ENCODE measurements at regions not wholly inside any gene's neighbourhood (a gene's known extent, or its start where the extent isn't known, plus 50 kb on each side); places are given as distances from the start of the nearest gene placed in this dataset.
"Not testable (repeated sequence)": the region's sequence is repeated elsewhere in the genome, so short reads cannot be mapped to it uniquely, and the experiment has no call there.

DNA sequence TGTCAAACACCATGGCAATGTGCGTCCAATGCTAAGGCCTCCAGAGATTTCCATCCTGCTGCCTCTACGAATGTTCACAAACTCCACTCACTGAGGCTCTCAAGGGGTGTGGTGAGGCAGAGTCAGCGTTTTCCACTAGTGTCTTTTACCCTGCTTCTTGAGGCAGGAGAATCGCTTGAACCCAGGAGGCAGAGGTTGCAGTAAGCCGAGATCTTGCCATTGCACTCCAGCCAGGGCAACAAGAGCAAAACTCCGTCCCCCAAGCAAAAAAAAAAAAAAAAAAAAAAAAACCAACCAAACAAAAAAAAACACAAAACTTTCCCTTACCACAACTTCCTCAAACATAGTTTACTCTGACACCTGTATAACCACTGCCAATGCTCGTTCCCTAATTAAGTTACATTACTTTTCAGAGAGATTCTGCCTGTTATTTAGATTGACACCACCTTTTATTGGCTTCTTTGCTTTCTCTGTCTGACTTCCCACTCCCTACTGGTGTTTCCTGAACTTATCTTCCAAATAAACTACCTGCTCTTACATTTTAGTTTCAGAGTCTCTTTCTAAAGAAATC lies 102.1 kb upstream of the ZNF746 start:
- DNase-seq = no peak

DNA sequence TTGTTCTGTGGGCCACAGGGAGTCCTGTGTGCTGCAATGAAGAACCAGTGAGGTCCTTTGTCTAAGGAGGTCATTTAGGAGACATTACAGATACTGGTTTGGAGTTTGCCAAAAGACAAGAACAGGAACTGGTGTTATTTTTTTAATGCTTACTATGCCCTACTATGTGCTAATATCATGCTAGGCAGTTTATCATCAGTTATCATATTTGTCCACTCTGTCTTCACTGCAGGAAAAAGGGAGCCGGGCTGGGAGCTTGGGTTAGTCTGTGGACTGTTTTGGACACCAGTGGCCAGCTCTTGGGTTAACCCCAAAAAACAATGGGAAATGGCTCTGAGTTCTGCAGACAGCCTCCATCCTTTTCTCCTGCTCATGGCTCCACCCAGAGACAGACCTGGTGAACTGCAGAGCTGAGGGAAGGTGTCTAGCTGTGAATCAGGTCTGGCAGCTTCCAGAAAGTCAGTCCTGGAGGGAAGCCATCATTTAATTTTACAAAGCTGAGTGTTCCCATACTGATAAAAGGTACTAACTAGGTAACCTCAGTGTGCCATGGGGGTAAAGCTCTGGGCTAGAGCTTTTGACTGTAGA lies 101.2 kb upstream of the ZNF746 start:
- no peak for DNase-seq

DNA sequence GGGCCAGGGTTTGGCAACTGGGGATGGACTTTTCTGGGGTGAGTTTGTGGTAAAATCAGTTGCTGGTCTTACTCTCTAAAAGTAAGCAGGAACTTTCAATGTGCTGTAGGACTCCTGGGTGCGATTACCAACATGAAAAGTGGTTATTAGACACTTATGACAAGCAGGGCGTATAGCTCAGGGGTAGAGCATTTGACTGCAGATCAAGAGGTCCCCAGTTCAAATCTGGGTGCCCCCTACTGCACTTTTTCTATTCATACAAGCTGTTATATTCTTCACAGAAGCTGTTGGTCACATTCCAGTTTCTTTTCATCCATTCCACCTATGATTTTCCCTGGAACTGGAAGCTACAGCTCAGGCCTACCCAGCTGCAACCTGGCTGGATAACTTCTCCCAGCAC lies 100.2 kb upstream of the ZNF746 start:
- not testable (repeated sequence) for DNase-seq

DNA sequence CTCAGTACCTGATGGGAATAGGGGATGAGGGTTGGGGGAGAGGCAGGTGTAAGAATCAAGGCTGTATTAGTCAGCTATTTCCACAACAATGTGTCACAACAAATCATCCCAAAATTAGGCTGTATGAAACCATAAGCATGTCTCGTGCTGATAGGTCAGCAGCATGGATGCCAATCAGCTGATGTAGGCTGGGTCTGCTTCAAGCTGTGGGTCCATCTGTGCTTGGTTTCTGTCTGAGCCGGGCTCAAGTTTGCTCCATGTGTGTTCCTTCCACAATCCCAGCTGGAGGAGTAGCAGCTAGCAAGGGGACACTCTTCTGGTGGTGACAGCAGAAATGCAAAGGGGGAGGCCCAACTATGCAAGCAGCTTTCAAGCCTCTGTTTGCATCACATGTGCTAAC lies 97.9 kb upstream of the ZNF746 start:
- no peak for DNase-seq

DNA sequence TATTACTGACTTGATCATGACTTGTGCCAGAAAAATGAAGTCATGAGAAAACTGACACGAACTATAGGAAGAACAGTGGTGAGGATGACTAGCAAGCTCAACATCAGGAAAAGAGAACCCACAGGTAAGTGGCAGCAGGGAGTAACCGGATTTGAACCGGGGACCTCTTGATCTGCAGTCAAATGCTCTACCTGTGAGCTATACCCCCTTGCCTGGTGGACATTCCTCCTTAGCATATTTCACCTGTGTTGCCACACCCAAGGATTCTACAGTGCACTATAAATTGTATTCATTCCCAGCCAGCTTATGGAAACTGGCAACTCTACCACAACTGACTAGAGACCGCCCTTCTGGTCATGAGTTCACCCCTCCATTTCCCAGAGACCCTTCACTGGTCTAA lies 97.5 kb upstream of the ZNF746 start:
- DNase-seq = no peak

DNA sequence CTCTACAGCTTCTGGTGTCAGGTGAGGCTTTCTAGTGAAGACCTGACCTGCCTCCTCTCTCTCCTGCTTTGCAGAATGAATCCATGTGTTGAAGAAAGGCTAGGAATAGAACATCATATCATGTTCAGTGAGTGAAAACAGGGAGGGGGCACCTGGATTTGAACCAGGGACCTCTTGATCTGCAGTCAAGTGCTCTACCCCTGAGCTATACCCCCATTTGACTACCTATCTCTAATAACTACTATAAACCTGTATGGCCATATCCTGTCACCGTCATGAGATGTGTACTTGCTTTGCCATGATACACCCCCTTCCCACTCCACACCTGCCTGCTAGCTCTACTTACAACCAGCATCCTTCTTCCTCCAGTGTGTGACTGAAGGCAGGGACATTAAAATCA lies 91.3 kb upstream of the ZNF746 start:
- no peak for DNase-seq

DNA sequence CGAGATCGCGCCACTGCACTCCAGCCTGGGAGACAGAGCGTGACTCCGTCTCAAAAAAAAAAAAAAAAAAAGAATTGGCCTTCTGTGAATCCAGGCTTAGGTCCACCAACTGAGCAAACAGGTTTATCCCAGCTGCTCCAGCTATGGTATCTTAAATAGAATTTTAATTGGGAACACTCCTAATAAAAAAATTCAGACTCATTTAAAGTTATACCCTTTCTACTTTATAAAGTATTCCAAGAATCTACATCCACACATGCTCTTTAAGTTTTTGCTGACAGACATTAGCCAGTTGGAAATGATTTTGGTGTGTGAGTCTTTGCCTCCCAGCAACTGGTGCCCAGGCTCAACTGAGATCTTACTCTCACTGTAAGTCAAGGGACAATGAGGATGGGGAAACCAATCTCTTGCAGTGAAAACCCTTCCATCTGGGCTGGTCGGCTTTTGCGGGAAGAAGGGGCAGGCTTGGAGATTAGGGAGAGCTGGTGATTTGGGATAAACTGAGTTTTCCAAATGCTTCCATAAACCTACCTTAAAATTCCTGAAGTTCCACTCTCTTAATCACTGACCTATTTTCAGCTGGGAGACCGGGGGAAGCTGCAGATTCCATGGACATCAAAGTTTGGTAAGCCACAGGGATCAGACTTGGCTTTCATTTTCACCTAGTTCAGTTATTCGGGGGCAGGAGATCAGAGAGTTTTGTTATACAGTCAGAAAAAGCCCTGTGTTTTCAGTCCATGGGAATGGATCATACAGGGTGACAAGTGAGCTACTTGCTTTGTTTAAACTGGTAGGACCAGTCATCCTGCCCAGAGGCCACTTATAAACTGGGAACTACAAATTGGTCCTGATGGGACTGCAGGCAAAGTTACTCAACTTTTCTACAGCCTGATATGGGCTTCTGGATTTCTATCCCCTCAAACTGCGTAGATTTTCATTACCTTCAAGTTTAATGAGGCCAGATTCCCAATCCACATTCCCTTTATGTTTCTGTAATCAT lies 89.3 kb upstream of the ZNF746 start:
- no peak for DNase-seq

DNA sequence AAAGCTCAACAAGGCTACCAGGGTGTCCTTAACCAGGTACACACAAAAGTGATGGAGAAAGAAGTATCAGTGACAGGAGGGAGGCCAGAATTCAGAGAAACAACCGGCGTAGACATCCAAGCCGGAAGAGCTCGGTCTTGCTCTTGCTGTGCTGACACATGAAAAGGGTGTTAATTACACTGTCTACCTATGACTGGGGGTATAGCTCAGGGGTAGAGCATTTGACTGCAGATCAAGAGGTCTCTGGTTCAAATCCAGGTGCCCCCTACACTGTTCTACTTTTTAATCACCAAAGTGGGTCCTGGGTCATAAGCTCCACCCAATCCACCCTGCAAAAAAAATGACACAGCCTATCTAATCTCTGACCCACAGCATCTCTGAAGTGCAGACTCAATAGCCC lies 86.9 kb upstream of the ZNF746 start:
- no peak for DNase-seq

DNA sequence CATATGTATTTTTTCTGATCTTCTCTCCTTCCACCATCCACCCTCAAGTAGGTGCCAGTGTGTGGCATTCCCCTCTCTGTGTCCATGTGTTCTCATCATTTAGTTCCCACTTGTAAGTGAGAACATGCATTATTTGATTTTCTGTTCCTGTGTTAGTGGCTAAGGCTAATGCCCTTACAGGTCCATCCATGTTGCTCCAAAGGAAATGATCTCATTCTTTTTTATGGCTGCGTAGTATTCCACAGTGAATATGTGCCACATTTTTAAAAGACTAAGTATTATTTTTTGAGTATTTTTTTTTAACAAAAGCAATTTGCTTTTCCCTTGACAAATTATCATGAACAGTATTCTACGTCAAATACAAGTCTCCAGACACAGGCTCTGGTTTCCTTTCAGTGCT lies 86.4 kb upstream of the ZNF746 start:
- no peak for DNase-seq

DNA sequence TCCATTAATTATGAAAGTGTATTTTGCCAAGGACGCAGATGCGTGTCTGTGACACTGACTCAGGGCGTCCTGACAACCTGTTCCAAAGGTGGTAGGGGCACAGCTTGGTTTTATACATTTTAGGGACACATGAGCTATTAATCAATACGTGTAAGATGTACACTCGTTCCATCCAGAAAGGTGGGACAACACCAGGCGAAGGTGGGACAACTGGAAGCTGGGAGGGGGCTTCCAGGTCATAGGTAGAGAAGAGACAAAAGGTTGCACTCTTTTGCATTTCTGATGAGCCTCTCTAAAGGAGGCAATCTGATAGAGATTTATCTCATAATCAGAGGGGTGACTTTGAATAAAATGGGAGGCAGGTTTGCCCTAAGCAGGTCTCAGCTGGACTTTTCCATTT lies 82.7 kb upstream of the ZNF746 start:
- no peak for DNase-seq

DNA sequence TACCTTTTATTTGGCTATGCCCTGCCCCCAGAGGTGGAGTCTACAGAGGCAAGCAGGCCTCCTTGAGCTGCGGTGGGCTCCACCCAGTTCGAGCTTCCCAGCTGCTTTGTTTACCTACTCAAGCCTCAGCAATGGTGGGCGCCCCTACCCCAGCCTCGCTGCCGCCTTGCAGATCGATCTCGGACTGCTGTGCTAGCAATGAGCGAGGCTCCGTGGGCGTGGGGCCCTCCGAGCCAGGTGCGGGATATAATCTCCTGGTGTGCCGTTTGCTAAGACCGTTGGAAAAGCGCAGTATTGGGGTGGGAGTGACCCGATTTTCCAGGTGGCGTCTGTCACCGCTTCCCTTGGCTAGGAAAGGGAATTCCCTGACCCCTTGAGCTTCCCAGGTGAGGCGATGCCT lies 81.8 kb upstream of the ZNF746 start:
- not testable (repeated sequence) for DNase-seq

DNA sequence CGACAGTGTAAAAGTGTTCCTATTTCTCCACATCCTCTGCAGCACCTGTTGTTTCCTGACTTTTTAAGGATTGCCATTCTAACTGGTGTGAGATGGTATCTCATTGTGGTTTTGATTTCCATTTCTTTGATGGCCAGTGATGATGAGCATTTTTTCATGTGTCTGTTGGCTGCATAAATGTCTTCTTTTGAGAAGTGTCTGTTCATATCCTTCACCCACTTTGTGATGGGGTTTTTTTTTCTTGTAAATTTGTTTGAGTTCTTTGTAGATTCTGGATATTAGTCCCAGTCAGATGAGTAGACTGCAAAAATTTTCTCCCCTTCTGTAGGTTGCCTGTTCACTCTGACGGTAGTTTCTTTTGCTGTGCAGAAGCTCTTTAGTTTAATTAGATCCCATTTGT lies 76.8 kb upstream of the ZNF746 start:
- DNase-seq = not testable (repeated sequence)

DNA sequence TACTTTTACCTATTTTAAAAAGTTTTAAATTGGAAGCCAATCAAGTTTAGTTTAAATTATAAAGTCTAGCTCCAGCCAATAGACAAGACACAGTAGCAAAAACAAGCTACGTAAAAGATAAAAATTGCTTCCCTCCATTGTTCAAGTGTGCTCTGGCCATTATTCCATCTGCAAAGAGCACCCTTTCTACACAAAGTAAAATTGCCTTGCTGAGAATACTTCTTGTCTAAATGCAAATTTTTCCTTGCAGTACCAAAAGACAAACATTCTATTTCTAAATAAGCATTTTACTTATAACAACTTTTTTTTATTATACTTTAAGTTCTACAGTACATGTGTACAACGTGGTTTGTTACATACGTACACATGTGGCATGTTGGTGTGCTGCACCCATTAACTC lies 75.9 kb upstream of the ZNF746 start:
- no peak for DNase-seq

DNA sequence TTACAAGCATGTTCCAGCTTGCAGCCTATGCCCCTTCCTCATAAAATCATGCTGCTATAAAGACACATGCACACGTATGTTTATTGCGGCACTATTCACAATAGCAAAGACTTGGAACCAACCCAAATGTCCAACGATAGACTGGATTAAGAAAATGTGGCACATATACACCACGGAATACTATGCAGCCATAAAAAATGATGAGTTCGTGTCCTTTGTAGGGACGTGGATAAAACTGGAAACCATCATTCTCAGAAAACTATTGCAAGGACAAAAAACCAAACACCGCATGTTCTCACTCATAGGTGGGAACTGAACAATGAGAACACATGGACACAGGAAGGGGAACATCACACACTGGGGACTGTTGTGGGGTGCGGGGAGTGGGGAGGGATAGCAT lies 75.3 kb upstream of the ZNF746 start:
- DNase-seq = not testable (repeated sequence)

DNA sequence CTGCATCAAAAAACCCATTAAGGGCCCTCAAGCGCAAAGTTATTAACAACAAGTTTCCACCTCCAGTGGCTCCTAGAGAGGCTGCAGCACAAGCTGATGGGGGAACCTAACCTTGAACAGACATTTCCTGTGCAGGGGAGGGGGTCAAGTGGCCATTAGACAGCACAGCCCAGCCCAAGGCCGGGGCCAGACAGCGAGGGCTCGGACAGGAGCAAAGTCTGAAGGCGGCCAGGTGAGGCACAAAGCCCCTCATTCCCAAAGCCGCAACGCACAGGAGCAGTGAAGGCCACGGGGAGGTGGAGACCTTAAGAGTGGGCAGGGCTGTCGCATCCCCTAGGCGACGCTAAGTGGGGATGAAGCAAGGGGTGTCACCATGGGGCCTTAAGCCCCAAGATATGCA lies 73.2 kb upstream of the ZNF746 start:
- no peak for DNase-seq

DNA sequence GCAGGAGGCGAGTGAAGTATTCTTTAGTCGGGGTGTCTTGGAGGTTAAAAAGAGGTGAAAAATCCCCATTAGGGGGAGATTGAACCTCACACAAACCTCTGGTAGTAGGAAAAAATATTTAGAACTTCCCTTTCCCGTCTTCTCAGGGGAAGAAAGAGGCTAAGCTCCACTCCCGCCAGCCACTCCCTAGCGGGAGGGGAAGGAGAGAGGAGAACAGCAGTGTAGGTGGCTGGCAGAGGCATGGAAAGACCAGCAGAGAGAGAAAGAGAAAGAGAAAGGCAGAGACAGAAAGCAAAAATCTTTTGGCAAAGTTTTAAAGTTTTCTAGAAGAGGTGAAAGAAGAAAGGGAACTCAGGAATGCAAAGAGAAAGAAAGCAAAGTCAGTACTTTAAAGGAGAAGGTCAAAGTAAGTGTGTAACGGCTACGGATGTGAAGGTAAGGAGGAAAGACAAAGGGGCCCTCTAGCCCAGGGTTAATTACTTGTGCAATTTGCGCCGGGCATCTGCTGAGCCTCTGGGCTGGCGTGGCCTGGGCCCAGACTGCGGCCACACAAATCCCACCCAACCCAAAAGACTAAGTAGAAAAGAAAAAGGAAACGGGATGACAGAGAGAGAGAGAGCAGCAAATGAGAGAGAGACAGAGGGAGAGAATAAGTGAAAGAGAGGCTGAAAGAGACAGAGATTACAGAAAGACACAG lies 72.3 kb upstream of the ZNF746 start:
- no peak for DNase-seq

DNA sequence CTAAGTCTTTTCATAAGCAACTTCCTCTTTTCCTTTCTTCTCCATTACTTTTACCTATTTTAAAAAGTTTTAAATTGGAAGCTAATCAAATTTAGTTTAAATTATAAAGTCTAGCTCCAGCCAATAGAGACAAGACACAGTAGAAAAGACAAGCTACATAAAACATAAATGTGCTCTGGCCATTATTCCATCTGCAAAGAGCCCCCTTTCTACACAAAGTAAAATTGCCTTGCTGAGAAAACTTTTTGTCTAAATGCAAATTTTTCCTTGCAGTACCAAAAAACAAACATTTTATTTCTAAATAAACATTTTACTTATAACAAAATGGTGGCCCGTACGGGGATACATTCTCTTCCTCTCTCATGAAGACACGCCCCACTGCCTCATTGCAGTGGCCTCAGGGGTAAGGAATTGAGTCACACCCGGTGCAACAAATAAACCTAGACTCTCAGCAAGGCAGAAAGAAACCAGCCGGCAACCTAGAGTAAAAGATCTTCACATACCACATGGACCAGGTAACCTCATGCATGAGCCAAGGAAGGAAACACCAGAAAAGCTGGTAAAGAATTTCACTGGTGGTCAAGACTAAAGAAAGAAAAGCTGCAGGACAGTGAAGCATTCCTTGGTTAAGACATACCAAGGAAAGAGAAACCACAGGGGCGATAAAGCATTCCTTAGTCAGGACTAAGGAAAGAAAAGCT lies 71.6 kb upstream of the ZNF746 start:
- no peak for DNase-seq

DNA sequence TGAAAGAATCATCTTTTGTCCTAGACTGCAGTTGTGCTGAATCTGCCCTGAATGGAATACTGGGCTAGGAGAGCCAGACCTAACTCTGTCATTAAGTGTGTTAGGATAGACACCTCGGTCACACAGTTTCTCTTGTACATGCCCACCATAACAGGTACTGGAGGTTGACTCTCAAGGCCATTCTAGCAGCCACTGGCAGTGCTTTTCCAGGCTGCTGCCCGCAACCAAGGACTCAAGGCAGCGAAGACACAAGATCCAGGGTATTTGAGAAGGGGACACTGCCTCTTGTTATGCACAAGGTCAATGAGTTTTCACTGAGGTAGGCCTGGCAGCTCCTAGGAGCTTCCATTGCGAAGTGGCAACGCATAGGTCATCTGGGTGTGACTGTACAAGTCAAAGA lies 70.6 kb upstream of the ZNF746 start:
- no peak for DNase-seq

DNA sequence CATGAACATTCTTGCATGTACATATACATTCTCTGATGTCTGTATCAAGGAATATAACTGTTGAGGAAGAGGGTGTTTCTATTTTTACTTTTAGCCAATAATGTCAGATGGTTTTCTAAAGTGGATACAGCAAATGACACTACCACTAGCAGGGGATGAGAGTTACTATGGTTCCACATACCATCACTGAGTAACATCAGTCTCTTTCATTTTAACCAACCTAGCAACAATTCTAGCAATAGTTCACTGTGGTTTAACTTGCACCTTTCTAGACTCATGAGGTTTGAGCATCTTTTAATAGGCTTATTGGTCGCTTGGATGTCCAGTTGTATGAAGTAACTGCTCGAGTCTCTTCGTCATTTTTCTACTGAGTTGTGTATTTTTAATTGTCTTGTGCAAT lies 68.5 kb upstream of the ZNF746 start:
- no peak for DNase-seq

DNA sequence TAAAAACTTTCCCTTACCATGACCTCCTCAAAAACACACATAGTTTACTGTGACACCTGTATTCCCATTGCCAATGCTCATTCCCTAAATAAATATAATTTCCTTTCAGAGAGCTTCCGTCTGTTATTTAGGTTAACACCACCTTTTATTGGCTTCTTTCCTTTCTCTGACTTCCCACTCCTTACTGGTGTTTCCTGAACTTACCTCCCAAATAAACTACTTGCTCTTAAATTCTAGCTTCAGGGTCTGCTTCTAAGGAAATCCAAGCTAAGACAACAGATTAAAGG lies 67.4 kb upstream of the ZNF746 start:
- no peak for DNase-seq

DNA sequence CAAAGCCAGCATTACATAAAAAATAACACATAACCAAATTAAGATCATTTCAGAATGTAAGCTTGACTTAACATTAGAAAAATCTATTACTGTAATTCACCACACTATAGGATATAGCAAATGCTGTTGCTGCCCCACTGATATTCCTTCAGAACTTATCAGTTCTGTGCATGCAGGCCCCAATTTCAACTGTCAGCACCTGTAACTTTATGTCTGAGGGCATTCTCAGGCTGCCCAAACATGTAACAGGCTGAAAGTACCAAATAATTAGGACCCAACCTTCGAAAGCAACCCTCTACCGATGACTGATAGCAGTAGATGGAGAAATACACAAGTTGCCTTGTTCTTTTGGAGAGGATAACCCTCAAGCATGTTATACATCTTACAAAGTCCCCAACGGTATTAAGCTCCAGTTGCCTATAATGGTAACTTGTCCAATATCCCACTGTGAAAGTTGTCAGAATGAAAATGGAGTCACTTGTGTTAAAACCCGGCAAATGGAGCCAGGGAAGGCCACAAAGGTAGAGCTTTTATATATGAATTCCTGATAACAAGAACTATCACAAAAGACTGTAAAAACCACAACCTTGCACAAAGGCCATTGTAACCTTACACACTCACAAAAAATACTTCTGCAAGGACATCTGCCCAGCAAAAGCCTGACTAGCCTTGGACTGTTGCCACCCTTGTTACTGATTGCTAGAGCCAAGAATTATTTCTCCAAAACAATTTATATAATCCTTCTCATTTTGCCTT lies 66.9 kb upstream of the ZNF746 start:
- DNase-seq = no peak

DNA sequence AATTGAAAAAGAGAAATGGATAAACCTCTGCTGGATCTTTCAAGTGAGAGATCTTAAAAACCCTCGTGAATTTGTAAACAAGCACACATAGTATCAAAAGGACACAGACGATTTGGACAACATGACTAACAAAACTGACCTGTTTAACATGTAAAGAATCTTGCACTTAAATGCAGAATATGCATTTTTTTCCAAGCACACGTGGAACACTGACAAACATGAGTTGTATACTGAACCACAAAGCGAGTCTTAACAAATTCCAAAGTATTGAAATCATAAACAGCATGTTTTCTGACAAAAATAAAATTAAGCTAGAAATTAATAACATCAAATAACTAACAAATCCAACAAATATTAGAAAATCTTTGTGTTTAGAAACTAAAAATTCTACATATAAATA lies 65.0 kb upstream of the ZNF746 start:
- DNase-seq = no peak

Measured in NCI-H446 treated with DMSO at 0.1 percent for 48 hours (cell line).